Activated CD4-positive, alpha-beta T cell treated with anti-CD3 and anti-CD28 coated beads, Interleukin-2, amount 50 U/mL, for 48 hours (primary cell): ENCODE measurements at regions not wholly inside any gene's neighbourhood (a gene's known extent, or its start where the extent isn't known, plus 50 kb on each side); places are given as distances from the start of the nearest gene placed in this dataset.
A peak's percentile ranks its signal among the peaks of the same experiment; 100 is the strongest.
"Not testable (repeated sequence)": the region's sequence is repeated elsewhere in the genome, so short reads cannot be mapped to it uniquely, and the experiment has no call there.

ENCODE experiments used
- DNase-seq, 2 experiments: peaks; one replicate each; pipeline ENCODE4 v3.0.0-alpha.2; 2020

DNA sequence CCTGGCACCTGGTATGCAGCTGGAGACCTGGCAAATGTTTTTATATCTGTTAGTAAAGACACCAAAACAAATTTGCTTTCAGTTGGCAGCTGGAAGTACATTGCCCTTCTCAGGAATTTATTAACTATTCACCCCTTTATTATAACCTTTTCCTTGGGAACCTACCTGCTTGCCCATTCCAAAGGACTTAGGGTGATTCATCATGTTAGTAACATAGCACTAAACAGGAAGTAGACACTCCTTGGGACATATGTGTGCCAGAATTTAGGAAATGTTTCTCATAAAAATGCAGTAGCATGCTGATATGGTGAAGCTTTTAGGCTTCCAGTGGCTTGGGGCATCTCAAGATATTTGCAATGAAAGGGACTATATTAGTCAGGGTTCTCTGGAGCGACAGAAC is 184.2 kb downstream of the DMAC1 start:
- DNase-seq: no peak

DNA sequence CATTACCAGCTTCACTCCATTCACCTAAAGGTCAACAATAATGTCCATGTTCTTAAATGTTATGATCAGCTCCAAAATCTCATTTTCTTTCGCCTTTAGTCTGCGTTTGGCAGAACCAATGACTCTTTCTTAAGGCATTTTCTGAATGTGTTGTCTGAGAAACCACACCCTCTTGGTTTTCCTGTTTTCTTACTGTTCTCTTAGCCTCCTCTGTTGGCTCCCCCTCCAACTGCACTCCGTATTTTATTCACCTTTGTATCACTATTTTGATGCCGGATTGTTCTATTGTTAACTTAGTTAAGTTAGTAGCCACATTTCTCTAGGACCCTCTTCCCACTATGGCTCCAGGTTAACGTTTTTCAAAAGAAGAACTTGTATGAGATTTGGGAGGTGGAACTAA is 185.6 kb downstream of the DMAC1 start:
- no peak for DNase-seq

DNA sequence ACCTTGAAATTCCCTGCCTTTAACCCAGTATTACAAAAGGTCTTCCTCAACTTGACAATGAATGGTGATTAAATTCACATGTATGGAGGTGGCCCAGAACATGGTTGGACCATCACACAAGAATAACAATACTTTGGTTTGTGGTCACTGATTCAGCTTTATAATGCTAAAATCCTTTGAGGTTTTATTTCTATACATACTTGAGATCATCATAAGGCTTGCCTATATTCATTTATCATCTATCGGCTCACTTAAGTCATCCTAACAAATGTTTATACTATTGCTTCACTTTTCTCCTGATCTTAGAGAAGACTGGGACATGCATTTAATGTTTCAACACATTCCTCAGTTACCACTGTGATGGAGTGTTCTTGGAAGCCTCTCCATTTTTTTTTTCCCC is 191.3 kb downstream of the DMAC1 start:
- no peak for DNase-seq

DNA sequence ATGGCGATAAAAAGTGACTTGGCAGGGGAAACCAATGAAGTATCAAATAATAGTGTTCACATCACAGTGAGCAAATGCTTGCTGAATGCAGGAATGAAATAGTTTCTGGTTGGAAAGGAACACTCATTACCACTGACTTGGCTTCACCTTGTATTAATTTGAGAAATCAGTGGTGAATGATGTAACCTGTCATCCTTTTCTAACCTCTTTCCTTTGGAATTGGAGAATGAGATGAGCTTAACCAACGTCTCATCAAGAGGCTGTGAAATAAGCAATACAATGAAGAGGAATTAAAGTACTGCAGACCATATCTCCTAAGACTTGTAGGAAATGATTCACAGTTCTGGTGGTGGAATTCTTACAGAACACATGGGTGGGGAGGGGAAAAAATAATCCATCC is 192.2 kb downstream of the DMAC1 start:
- DNase-seq: no peak

DNA sequence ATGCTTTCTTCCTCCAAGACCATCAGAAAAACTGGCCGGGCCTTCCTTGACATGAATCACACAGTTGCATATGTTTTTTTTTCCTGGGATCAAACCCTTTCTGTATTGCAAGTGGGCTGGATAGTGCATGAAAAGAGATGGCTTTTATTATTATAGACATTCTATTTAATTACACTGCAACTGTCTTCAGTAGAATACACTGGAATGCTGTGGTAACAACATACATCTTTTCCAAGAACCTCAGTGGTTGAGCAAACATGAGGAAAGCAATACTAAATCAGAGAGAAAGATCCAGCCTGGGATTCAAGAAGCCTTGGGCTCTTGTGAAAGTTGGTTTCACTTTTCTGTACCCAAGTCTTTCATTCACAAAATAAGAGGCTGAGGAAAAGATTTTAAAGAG is 193.0 kb downstream of the DMAC1 start:
- no peak for DNase-seq

DNA sequence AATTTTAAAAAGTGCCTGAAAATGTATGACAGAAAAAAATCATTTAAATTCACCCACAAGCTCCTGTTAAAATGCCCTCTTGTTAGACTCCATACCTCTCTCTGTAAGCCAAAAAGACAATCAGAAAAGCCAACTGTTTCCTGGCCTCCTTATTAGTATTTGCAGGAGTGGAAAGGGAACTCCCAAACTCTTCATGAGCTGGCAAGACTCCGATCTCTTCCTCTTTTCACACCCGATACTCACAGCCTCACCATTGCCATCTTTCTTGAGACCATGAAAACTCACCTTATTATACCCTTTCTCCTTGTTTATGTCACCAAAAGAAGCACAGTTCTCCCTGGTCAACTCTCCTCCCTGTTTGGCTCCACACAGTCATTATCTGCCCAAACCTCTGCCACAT is 197.8 kb downstream of the DMAC1 start:
- no peak for DNase-seq

DNA sequence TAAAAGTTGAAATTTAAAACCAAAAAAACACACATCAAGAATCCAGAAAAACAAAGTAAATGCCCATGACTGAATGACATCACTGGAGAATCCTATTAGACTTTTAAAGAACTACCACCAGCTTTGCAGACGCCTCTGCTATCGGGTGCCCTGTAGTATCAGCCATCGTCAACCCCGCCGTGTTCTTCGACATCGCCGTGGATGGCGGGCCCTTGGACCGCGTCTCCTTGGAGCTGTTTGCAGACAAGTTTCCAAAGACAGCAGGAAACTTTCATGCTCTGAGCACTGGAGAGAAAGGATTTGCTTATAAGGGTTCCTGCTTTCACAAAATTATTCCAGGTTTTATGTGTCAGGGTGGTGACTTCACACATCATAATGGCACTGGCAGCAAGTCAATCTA is 201.9 kb downstream of the DMAC1 start:
- no peak for DNase-seq

DNA sequence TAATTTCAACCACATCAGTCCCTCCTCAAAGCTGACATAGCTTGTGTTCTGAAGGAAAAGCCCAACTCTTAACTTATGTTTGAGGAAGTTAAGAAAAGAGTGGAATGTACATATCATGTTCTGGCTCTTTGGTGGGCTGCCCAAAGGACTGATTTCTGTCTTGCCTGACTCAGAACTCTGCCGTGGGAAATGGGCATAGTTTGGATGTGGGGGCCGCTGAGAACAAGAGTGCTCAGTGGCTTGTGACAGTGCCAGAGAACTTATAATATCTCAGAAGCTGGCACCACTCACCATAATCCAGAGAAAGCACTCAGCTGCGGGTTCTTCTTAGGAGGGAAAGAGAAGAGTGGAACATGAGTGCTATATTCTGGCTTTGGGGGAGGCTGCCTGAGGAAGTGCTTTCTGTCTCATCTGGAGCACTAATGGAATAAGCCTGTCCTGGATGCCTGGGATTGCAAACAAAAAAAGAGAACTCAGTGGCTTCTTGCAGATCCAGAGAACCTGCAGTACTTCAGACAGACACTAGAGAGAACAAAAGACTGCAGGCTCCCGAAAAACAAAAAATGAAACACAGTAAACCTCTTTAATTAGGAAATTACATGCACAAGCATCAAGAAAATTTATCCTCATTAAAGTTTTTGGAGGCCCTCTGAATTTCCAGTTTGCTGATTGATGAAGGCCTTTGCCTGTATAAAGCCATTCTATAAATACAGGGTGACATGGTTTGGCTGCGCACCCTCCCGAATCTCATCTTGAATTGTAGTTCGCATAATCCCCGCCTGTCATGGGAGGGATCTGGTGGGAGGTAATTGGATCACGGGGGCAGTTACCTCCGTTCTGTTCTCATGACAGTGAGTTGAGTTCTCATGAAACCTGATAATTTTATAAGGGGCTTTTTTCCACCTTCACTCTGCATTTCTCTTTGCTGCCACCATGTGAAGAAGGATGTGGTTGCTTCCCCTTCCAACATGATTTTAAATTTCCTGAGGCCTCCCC is 207.0 kb downstream of the DMAC1 start:
- DNase-seq: no peak

DNA sequence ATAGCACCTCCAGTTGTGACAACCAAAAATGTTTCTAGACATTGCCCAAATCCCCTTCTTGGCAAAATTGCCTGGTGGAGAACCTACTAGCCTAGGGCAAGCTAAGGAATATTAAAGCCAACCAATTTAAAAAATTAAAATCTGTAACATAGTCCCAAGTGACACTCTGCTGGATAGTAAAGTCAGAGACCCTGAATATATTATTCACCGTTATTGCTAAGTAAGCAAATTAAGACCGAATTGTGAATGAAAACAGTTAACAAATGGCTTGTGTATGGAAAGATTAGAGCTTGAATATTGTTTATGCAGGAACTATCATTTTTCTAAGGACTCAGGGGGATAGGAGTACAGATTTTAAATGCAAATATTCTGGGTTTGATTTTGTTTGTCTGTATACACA is 208.1 kb downstream of the DMAC1 start:
- DNase-seq: no peak

DNA sequence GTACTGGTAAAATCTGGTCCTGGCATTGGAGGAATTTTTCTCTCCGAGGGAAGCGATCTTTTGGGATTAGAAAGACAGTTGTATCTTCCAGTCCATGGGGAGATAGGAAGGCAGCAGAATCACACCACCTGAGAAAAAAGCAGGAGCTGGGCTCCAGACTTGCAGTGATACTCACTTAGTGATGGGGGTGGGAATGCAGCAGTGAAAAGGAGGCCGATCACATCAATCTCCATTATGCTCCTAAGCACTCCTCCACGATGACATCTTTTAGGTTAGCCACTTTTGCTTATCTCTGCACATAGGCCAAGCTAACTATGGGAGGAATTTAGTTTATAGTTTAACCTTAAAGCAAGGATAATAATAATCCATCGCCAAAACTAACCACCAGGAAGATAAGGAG is 219.0 kb downstream of the DMAC1 start:
- no peak for DNase-seq

DNA sequence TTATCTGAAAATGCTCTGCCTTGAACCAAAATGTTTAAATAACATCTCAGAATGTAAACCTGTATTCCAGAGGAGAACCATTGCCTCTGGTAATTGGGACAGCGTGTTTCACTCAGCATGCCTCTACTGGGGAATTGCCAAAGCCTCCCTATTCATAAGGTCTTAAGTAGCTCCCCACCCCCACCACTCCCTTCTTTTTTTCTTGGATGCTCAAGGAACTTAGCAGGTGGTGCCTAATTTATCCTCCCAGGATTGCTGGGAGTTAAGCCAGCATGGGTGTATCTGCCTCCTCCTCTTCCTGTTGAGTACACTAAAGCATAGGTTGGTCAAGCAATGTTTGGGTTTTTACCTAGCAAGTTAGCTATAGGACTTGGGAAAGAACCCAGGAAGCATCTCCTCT is 220.2 kb downstream of the DMAC1 start:
- DNase-seq: no peak

DNA sequence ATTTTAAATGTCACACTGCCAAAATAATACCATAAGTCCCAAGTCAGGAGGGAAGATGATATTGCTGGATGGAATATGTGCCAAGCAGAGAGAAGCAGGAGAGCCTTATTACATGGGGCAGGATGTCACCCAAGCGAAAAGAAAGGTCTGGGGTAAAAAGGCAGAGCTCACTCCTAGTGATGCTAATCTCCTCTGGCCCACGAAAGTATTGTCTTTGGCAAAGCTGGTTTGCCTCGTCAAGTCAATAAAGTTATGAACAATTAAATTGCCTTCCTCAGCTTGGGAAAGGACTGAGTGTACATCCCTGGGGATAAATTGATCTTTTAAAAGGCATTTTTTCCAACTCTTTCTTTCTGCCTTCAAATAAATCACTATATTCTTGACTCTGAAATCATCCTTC is 220.6 kb downstream of the DMAC1 start:
- DNase-seq: no peak

DNA sequence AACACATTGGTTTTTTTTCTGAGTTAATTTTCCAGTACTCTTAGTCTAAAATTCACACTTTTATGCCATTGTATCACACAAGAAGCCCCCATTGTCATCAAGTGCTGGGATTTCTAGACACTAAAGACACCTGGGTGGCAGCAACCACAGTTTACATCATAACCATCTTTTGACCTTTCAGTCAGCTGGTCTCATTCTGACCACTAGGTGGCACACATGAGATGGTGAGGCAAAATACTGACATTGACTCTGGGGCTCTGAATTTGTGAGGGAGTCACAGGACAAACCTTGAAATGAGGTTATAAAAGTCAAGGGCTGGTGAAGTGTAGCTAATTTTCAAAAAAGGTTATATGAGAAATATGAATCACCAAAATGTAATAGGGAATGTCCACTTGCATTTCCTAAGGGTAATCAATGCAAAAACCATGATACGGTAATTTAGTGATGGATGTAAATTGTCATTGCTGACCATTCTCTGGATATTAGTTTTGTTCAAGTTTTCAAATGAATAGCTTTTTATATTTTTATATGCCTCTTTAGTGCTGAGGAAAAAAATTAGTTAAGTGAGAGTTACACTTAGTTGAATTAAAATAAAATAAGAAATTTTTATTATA is 229.4 kb downstream of the DMAC1 start:
- peak; percentile 67 to 74 for DNase-seq

DNA sequence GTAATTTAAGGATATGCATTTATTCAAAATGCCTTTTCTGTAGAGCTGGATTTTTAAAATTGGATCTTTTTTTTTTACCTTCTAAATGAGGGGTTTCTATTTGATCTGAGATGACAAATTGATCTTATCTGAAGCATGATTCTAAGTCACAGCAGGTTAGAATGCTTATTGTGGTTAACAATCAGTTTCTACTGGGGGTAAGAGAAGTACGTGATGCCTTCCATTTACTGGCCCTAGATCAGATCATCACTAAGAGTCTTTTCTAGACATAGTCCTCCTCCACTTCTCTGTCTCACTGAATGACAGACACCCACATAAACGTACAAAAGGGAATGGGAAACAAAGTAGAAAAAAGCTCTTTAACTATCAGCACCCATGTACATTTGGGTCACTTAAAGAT is 231.9 kb downstream of the DMAC1 start:
- DNase-seq: no peak

DNA sequence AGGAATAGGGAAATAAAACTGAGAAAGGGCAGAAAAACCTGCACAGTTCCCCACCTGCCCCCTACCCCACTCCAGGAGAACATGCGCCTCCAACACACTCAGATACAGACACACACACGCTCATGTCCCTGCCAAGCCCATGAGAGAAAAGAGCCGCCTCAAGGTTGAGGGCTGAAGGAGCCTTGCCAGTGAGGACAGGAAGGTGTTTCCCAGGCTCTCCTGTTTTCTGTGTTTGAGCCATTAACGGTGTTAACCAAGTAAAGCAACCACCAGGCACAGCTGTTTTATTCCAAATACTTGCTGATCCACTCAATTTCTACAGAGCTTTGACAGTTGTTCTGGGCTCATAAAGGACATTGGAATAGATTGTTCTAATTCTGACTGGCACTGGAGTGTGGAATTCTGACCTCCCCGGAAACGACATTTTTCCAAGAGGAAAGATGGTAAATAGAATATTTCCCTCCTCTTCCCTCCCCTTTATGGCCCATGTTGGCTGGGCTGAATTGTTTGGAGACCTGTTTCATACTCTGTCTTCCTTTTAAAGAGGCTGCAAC is 238.0 kb downstream of the DMAC1 start:
- no peak for DNase-seq

DNA sequence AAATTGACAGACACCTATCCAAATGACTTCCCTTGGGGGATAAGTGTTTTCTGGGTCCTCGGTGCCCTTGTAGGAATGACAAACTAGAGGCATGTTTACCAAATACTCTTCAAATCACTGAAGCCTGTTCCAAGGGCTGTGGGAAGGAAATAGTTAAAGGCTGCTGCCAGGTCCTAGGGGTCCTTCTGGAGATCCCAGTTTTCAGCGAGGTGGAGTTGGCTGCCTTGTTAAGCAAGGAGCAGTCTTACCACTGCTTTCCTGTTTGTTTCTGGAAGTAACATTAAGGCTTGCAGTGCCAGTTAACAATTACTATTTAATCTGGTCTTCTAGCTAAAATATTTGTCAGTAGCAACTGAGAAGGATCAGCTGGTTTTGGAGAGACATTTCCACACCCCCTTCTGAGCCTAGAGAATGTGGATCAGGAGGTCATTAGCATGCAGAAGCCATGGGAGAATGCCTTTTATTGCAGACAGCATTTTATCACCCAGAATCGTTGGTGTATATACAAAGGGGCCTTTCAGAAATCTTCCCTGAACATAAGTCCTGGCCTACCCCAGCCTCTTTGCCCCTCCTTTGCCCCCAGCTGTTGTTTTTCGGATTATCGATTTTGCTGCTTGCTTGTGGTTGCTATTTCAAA is 238.8 kb downstream of the DMAC1 start:
- no peak for DNase-seq

DNA sequence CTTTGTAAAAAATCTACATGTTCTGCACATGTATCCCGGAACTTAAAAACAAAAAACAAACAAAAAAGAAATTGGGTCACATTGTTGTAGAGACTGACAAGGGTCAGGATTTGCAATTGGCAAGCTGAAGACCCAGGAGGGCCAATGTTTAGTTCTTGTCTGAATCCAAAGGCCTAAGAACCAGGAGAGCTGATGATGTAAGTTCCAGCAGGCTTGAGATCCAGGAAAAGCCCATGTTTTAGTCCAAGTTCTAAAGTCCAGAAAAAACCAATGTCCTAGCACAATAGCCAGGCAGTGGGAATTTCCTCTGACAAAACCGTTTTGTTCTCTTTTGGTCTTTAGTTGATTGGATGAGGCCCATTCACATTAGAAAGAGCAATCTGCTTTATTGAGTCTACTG is 244.9 kb downstream of the DMAC1 start:
- no peak for DNase-seq

DNA sequence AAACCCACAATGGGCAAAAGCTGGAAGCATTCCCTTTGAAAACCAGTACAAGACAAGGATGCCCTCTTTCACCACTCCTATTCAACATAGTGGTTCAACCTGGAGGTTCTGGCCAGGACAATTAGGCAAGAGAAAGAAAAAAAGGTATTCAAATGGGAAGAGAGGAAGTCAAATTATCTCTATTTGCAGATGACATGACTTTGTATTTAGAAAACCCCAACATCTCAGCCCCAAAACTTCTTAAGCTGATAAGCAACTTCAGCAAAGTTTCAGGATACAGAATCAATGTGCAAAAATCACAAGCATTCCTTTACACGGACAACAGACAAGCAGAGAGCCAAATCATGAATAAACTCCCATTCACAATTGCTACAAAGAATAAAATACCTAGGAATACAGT is 246.9 kb downstream of the DMAC1 start:
- DNase-seq: not testable (repeated sequence)

DNA sequence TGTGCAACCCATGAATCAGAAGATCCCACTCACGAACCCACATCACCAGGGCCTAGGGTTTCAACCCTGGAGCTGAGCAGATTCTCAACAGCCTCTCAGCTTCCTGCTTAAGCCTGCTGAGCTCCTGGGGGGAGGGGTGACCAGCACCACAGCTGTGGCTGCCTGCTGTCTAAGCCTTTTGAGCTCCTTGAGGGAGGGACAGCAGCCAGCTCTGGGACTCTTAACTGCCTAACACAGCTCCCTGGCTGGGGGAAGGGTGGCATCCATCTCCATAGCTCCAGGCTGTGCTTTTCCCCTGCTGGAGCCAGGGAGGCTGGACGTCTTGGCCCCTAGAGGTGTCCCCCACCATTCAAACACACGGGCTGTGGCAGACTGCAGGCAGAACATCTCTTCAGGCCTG is 250.3 kb downstream of the DMAC1 start:
- DNase-seq: no peak

DNA sequence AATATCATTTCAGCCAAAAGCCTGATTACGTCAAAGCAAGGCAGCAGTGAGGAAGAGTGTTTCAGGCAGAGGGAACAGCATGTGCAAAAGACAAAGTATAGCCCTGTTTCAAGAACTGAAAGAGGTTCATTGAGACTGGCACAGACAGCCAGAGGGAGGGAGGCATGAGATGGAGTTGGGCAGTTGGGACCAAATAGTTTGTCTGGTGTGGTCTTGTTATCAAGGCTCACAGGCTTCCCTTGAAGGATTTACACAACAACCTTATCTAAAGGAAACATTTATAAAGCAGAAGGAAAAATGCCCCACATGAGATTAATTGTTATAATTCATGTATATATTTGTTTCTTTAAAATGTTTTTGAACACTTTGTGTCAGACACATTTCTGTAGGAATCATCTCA is 253.3 kb downstream of the DMAC1 start:
- DNase-seq: no peak

DNA sequence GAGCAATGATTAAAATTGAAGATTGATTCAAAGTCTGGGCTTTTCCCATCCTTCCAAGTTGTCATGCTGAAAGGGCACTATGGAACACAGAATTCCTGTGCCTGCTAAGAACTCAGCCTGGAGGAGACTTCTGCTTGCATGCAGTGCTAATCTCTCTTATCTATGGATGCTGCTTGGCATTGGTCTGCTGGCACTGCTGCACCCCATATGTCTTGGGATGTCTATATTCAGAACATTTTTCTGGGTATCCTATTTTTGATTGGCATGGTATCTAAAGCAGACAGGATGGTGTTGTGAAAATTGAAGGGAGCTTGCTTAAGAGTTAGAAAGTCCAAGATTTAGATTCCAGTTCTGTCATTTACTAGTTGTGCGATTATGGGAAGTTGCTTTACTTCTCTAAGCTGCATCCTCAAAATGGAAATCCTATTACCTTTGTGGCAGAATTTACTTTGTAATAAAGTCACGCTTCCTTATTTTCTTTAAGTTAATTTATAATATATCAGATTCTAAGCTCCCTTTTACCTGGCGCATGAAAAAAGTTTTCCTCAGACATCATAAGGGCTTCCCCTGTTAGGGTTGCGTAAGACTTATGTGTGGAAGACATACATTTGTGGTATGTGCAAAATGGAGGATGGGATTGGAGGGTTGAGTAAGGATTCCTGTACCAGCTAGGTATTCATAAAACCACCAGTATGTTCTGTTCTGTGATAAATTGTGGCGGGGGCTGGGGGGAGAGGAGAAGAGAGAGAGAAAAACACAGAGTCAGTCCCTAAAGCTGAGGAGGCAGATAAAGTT is 254.0 kb downstream of the DMAC1 start:
- DNase-seq: no peak

DNA sequence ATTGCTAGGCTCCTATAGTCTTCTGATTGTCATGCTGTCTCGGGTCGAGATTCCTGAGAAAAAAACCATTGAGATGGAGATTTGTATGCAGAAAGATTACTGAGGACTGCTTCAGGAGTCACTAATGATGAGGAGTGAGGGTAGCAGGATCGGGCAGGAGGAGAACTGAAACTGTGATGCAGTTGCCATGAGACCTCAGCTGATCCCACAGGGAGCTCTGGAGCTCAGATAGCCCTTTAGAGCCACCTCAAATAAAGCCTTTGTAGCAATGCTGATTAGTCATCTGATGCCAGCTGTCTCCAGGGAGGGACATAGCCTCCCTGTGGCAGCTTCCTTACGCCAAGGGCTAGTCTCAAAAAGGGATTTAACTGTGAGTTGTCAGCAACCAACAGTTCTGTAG is 256.9 kb downstream of the DMAC1 start:
- DNase-seq: no peak

DNA sequence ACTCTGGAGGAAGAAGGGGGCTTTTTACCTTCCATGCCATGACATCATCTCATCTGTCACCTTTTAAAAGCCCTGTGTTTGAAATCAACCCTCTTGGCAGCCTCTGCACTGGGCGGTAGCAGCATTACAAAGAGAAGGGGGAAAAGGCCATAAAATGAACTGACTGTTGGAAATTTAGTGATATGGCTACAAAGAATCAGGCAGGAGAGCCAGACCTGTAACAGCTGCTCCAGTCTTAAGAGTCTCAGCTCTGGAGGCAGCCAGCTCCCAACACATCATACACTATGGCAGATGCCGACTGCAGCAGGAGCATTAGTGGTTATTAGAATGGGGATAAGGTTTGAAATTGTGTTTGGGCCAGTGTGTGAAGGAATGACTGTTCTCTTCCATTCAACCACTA is 257.5 kb downstream of the DMAC1 start:
- no peak for DNase-seq
